ENCODE measurements at regions not wholly inside any gene's neighbourhood (a gene's known extent, or its start where the extent isn't known, plus 50 kb on each side); places are given as distances from the start of the nearest gene placed in this dataset.

- Histone ChIP-seq H3K4me2 (peak overlapping the region; percentile 64), H3K9me2 (ENCODE audit: insufficient read depth) (no peaks in the 10 kb centered on the region), H3K36me3 (ENCODE audit: insufficient read depth) (peaks cover under 1% of the 10 kb centered on the region; the same call in 1 of the 2 replicates), H3F3A (replicated peaks; ENCODE audit: low read depth) (0 out of 2 replicates have a peak, but pooled peaks cover 6% of the 10 kb centered on the region), H3K4me3 (peak overlapping the region; percentile 27; the same call in 1 of the 2 replicates), H3K27ac (ENCODE audit: low read depth) (no peak overlapping the region), H4K20me1 (replicated peaks; ENCODE audit: insufficient read depth) (no peaks in the 10 kb centered on the region), H3K79me2 (replicated peaks; ENCODE audit: insufficient read depth) (no peaks in the 10 kb centered on the region), H2AFZ (peak overlapping the region; percentile 81), H3K27me3 (ENCODE audit: insufficient read depth) (peaks cover 22% of the 10 kb centered on the region), H3K4me1 (ENCODE audit: insufficient read depth) (peaks cover 5% of the 10 kb centered on the region)
- peaks cover 10% of the 10 kb centered on the region; the same call in 2 of the 3 replicates for H3K4me1 Mint-ChIP-seq
- DNase-seq (ENCODE audit: low spot score) (peak; percentile 91), ATAC-seq (peak; percentile 97)
- no peak overlapping the region for H3K27ac Mint-ChIP-seq
- H3K9me3 Mint-ChIP-seq, result peaks cover 30% of the 10 kb centered on the region
- TF ChIP-seq ZNF462 (CRISPR knock-in tag; IDR thresholded peaks at IDR 0.05), result no peak
- TF ChIP-seq CREB1 (CRISPR knock-in tag; IDR thresholded peaks at IDR 0.05; ENCODE audit: low read depth), result no peak
- TF ChIP-seq EZH2phosphoT487 (IDR thresholded peaks at IDR 0.05; ENCODE audit: unreplicated experiment), result no peak
- TF ChIP-seq POLR2AphosphoS5 (IDR thresholded peaks at IDR 0.05; ENCODE audit: low read depth), result no peak
- TF ChIP-seq JUNB (IDR thresholded peaks at IDR 0.05; ENCODE audit: unreplicated experiment), result no peak
- TF ChIP-seq ETS1 (IDR thresholded peaks at IDR 0.05), result no peak
- TF ChIP-seq ZNF114 (CRISPR knock-in tag; IDR thresholded peaks at IDR 0.05), result no peak
- TF ChIP-seq STAT1 (IDR thresholded peaks at IDR 0.05; ENCODE audit: unreplicated experiment), result no peak
- TF ChIP-seq CTCF (conservative IDR thresholded peaks at IDR 0.05; ENCODE audit: low read depth in 2 of 2), result no peak
- TF ChIP-seq EZH2 (IDR thresholded peaks at IDR 0.05; ENCODE audit: low read depth, unreplicated experiment), result no peak
- TF ChIP-seq REST (IDR thresholded peaks at IDR 0.05; ENCODE audit: unreplicated experiment), result no peak
- no peak for TF ChIP-seq NANOG (IDR thresholded peaks at IDR 0.05; ENCODE audit: borderline replicate concordance)
- TF ChIP-seq ZNF331 (CRISPR knock-in tag; IDR thresholded peaks at IDR 0.05; ENCODE audit: low read depth), result no peak
- peaks cover 25% of the 10 kb centered on the region for H3K27me3 Mint-ChIP-seq (ENCODE audit: insufficient read depth, low read depth, poor library complexity)
- H3K4me3 Mint-ChIP-seq, result peak overlapping the region; percentile 21; the same call in 1 of the 3 replicates
- H3K36me3 Mint-ChIP-seq (ENCODE audit: low read depth), result peaks cover 18% of the 10 kb centered on the region
Observed at GRCh38 chr2:120661551-120661950, 74.1 kb upstream of the GLI2 start.
